ENCODE measurements at regions not wholly inside any gene's neighbourhood (a gene's known extent, or its start where the extent isn't known, plus 50 kb on each side); places are given as distances from the start of the nearest gene placed in this dataset.

DNA sequence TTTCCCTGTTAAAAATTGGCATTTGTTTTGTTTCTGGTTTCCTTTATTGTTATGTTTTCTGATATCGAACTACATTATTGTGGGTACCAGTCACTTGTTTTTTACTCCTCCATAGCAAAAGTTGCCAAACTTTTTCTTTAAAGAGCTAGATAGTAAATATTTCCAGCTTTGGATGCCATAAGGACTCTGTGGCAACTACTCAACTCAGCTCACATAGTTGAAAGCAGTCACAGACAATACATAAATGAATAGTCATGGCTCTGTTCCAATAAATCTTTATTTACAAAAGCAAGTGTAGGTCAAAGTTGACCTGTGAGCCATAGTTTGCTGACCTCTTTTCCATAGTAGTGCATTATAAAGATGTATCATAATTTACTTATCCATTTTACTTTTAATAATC is 305.0 kb downstream of the RASEF start:
- Histone ChIP-seq H3K27ac (no peak overlapping the region), H3K4me3 (no peak overlapping the region), H3K36me3 (no peaks in the 10 kb centered on the region), H3K4me1 (no peaks in the 10 kb centered on the region), H3K9me3 (no peaks in the 10 kb centered on the region), H3K27me3 (no peaks in the 10 kb centered on the region)
- 48 to 89% methylated on average over 1 of the region's 1 CpG for WGBS, 2 donors (ENCODE audit: low coverage in 1 of 2)
- TF ChIP-seq POLR2A (IDR thresholded peaks at IDR 0.05) = no peak
- no peak for TF ChIP-seq POLR2AphosphoS5 (IDR thresholded peaks at IDR 0.05)
- TF ChIP-seq EP300 (IDR thresholded peaks at IDR 0.05; ENCODE audit: low read depth) = no peak
- TF ChIP-seq, protein P1, sequence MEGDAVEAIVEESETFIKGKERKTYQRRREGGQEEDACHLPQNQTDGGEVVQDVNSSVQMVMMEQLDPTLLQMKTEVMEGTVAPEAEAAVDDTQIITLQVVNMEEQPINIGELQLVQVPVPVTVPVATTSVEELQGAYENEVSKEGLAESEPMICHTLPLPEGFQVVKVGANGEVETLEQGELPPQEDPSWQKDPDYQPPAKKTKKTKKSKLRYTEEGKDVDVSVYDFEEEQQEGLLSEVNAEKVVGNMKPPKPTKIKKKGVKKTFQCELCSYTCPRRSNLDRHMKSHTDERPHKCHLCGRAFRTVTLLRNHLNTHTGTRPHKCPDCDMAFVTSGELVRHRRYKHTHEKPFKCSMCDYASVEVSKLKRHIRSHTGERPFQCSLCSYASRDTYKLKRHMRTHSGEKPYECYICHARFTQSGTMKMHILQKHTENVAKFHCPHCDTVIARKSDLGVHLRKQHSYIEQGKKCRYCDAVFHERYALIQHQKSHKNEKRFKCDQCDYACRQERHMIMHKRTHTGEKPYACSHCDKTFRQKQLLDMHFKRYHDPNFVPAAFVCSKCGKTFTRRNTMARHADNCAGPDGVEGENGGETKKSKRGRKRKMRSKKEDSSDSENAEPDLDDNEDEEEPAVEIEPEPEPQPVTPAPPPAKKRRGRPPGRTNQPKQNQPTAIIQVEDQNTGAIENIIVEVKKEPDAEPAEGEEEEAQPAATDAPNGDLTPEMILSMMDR (IDR thresholded peaks at IDR 0.05) = no peak
- DNase-seq = no peak
- in situ Hi-C loops (cut with MboI; ENCODE audit: low pct_ligation_motif_present in 1 of 4, low pct_unique_long_range_greater_than_20kb in 1 of 4, low sequenced_read_pairs in 3 of 4) (no loop called here), intact Hi-C loops (cut with DNase I; ENCODE audit: low total_unique reads) (no loop called here)

DNA sequence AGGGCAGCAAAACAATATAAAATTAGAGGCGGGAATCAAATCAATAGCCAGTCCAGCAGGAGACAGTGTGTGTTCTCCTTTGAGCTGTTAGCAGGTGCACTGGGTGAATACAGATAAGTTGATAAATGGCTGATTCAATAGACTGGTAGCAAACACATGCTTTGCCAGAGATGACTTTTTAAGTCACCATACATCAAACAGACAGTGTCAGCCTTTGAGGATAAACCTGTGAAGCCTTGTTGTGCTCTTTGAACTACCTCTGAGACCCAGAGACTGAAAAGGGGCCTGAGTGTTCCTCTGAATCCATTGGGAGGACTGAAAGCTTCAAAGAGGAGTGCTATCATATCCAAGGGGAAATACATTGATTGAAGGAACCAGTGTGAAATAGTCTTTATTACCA is 301.9 kb downstream of the RASEF start:
- H3K27me3 ChIP-seq = no peaks in the 10 kb centered on the region

DNA sequence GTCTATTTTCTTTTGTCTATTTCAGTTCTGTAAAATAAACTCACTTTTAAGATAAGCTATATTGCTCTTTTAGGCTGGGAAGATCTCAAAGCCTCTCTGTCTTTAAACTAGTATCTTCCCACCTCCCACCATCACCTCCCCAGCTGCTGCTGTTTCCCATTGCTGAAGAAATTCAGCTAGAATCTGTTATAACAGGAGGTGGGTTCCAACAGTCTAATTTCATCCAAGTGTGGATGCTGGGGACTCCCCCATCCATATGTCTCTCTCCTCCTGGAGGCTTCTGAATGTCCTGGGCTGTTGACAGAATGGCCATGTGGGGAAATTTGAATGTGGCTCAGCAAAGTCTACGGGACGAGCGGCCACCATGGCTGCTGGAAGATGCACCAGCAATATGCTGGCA is 301.0 kb downstream of the RASEF start:
- Histone ChIP-seq H3K36me3 (no peaks in the 10 kb centered on the region), H3K4me3 (no peak overlapping the region), H3K27me3 (no peaks in the 10 kb centered on the region), H3K4me1 (no peaks in the 10 kb centered on the region), H3K9me3 (no peaks in the 10 kb centered on the region), H3K27ac (no peak overlapping the region)
- 83% methylated on average over 3 of the region's 3 CpGs; no CpG with 5 or more reads in 1 of the 2 donors for WGBS, 2 donors (ENCODE audit: low coverage in 1 of 2)
- in situ Hi-C loops (cut with MboI; ENCODE audit: low pct_ligation_motif_present in 1 of 4, low pct_unique_long_range_greater_than_20kb in 1 of 4, low sequenced_read_pairs in 3 of 4) = no loop called here
- DNase-seq = no peak
- intact Hi-C loops (cut with DNase I; ENCODE audit: low total_unique reads) = no loop called here
- TF ChIP-seq POLR2AphosphoS5 (IDR thresholded peaks at IDR 0.05) (no peak), POLR2A (IDR thresholded peaks at IDR 0.05) (no peak)
- TF ChIP-seq, protein P1 (IDR thresholded peaks at IDR 0.05) = no peak

More for the DNA sequence above, 301.9 kb downstream of the RASEF start:
- DNase-seq = no peak
- H3K27ac ChIP-seq = no peak overlapping the region
- H3K9me3 ChIP-seq = no peaks in the 10 kb centered on the region
- no peak overlapping the region for H3K4me3 ChIP-seq
- intact Hi-C loops (cut with DNase I; ENCODE audit: low total_unique reads) (no loop called here), in situ Hi-C loops (cut with MboI; ENCODE audit: low pct_ligation_motif_present in 1 of 4, low pct_unique_long_range_greater_than_20kb in 1 of 4, low sequenced_read_pairs in 3 of 4) (no loop called here)
- H3K4me1 ChIP-seq = no peaks in the 10 kb centered on the region
- 85% methylated on average over 1 of the region's 1 CpG; no CpG with 5 or more reads in 1 of the 2 donors for WGBS, 2 donors (ENCODE audit: low coverage in 1 of 2)
- TF ChIP-seq POLR2A (IDR thresholded peaks at IDR 0.05) (no peak), POLR2AphosphoS5 (IDR thresholded peaks at IDR 0.05) (no peak), EP300 (IDR thresholded peaks at IDR 0.05; ENCODE audit: low read depth) (no peak)
- TF ChIP-seq, protein P1 (IDR thresholded peaks at IDR 0.05) = no peak
- H3K36me3 ChIP-seq = no peaks in the 10 kb centered on the region

DNA sequence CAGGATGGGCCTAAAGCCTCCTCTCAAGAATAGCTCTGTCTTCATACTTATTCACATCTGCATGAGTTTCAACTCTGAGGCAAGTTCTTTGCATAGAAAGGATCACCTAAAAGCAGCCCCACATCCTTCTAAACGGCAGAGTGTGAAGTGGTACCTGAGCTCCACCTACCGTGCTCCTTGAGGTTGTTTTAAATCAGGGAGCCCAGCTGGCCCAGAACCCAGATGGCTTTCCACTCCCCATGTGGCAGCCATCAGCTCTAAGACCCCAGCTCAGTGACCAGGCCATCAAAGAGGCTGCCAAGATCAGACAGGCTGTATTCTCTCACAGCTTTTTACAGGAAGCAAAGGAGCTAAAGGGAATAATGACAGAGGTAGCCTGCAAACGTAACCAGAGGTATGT is 299.3 kb downstream of the RASEF start:
- no peak for DNase-seq
- WGBS, 2 donors (ENCODE audit: low coverage in 1 of 2) = 38 to 54% methylated on average over 2 to 3 of the region's 3 CpGs
- Histone ChIP-seq H3K36me3 (no peaks in the 10 kb centered on the region), H3K9me3 (no peaks in the 10 kb centered on the region), H3K4me3 (no peak overlapping the region), H3K27me3 (no peaks in the 10 kb centered on the region), H3K4me1 (no peaks in the 10 kb centered on the region), H3K27ac (no peak overlapping the region)
- no peak for TF ChIP-seq POLR2A (IDR thresholded peaks at IDR 0.05)
- TF ChIP-seq POLR2AphosphoS5 (IDR thresholded peaks at IDR 0.05) = no peak
- TF ChIP-seq, protein P1 (IDR thresholded peaks at IDR 0.05) = no peak
- TF ChIP-seq EP300 (IDR thresholded peaks at IDR 0.05; ENCODE audit: low read depth) = no peak
- intact Hi-C loops (cut with DNase I; ENCODE audit: low total_unique reads) = no loop called here
- in situ Hi-C loops (cut with MboI; ENCODE audit: low pct_ligation_motif_present in 1 of 4, low pct_unique_long_range_greater_than_20kb in 1 of 4, low sequenced_read_pairs in 3 of 4) = no loop called here

Measured in transverse colon (tissue), 4 donors.